Activated naive CD4-positive, alpha-beta T cell (primary cell): ENCODE measurements at regions not wholly inside any gene's neighbourhood (a gene's known extent, or its start where the extent isn't known, plus 50 kb on each side); places are given as distances from the start of the nearest gene placed in this dataset.

Source experiments
- DNase-seq, 4 experiments: peaks; one replicate each; lab custom pipeline; 2025; lab: John Stamatoyannopoulos, UW

DNA sequence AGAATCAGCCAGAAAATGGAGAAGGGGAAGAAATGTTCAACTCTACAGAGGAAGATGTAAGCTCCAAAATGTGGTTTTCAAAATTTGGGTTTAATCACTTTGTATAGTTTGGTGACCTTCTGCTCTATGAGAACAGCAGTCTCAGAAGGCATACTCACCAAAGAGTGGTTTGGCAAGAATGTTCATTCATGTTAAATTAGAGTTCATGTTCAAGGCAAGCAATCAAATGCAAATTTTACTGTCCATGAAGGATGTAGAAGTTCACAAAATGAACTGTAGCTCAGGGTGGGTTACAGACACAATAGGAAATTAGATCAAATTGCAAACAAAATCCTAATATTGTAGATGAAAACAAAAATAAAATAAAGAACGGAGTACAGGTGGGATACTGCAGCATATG, 606.7 kb upstream of the PCDH20 start:
- DNase-seq = no peak

GRCh38 chr13:62019858-62020257, 604.2 kb upstream of the PCDH20 start:
- no peak for DNase-seq

GRCh38 chr13:62014299-62014698, 598.6 kb upstream of the PCDH20 start:
- DNase-seq = no peak

DNA sequence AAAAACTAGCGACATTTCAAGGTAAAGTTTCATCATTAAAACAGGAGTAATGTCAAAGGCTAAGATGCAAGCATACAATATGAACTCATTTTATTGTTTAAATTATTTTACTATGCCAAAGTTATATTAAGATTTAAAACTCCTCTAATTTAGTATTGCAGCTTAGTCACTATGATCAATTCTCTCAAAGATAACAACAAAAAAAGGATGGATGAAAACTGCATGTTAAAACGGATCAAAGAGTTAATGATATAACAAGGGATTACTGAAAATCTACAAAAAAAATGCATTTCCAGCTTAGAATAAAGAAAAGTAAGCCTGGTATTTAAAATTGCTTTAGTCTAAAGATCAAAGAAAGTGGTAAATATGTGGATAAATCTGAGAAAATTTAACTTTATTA, 587.8 kb upstream of the PCDH20 start:
- no peak for DNase-seq

- no peak for DNase-seq
Measured at GRCh38 chr13:61994174-61994573, 578.5 kb upstream of the PCDH20 start.

GRCh38 chr13:61989978-61990377, 574.3 kb upstream of the PCDH20 start:
- no peak for DNase-seq

- DNase-seq = no peak
Measured at GRCh38 chr13:61988810-61989209, 573.2 kb upstream of the PCDH20 start.

GRCh38 chr13:61975001-61975400, 559.4 kb upstream of the PCDH20 start:
- no peak for DNase-seq

- no peak for DNase-seq
Measured at GRCh38 chr13:61965756-61966155, 550.1 kb upstream of the PCDH20 start.

GRCh38 chr13:61960981-61961380, 545.3 kb upstream of the PCDH20 start:
- no peak for DNase-seq

- no peak for DNase-seq
Measured at GRCh38 chr13:61954092-61954491, 538.4 kb upstream of the PCDH20 start.

DNA sequence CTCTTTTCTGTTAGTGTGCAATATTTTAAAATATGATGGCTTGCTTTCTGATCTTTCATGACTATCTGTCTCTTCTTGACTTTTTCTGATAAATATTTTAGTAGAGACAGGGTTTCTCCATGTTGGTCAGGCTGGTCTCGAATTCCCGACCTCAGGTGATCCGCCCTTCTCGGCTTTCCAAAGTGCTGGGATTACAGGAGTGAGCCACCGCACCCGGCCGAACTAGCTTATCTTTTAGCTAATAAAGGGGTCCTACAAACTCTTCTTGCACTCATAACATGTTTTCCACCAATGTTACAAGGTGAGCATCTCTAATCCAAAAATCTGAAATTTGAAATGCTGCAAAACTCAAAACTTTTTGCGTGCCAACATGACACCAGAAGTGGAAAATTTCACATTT, 535.2 kb upstream of the PCDH20 start:
- DNase-seq = no peak

- DNase-seq = no peak
Measured at GRCh38 chr13:61944329-61944929, 528.8 kb upstream of the PCDH20 start.

- no peak for DNase-seq
Measured at GRCh38 chr13:61935710-61936109, 520.1 kb upstream of the PCDH20 start.

GRCh38 chr13:61927648-61928047, 512.0 kb upstream of the PCDH20 start:
- no peak for DNase-seq

DNA sequence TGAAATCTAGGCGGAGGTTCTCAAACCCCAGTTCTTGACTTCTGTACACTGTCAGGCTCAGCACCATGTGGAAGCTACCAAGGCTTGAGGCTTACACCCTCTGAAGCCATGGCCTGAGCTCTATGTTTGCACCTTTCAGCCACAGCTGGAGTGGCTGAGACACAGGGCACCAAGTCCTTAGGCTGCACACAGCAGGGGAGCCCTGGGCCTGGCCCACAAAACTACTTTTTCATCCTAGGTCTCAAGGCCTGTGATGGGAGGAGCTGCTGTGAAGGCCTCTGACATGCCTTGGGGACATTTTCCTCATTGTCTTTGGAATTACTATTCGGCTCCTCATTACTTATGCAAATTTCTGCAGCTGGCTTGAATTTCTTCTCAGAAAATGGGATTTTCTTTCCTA, 503.2 kb upstream of the PCDH20 start:
- no peak for DNase-seq

DNA sequence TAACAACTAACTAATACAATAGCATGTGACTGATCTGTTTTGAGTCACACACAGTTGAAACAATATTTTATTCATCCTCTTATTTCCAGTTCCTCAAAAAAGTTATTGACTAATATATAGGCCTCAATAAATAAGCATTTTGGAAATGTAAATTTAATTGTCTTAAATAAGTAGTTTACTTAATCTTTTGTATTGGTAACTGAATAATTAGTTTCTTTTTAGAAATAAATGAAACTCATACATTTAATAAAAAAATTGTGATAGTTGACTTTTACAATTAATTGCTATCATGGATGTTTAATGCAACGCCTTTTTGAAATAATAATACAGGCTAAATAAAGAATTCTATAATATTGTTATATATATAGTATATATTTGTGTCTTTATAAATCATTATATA, 500.8 kb upstream of the PCDH20 start:
- DNase-seq = no peak

DNA sequence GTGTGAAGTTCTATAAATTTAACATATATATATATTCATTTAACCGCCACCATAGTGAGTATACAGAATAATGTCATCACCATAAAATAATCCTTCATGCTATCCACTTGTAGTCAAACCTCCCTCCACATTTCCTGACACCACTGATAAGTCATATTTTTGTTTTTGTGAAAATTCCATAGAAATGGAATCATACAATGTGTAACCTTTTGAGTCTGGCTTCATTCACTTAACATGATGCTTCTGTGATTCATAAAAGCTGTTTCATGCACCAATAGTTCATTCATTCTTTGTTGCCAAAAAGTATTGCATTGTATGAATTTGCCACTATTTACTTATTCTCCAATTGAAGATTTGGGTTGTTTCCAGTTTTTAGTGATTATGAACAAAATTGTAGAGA, 497.5 kb upstream of the PCDH20 start:
- no peak for DNase-seq

GRCh38 chr13:61908906-61909615, 493.4 kb upstream of the PCDH20 start:
- no peak for DNase-seq

GRCh38 chr13:61905054-61905453, 489.4 kb upstream of the PCDH20 start:
- DNase-seq = no peak

DNA sequence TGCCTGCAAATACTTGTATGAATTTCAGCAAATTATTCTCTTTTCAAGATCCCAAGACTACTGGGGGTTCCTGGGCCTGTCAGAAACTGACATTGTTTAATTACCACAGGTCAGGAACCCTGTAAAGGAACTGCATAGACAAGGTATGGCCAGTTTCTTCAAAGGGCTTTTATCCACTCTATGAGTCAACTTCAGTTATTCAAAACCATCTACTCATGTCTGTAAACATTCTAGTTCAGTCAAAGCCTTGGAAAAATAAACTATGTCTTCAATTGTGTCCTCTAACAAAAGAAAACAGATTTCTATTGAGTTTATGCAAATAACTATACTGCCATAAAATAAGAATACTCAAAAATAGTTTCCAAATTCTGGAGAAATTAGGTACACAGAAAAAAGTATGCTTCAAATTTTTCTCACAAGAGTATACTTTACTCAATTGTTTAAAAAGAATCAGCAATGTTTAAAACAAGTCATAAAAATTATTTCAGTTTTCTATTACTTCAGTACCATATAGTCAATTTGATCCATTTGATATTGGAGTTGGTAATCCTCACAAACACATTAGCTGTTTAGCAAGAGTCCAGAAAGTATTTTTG, 486.4 kb upstream of the PCDH20 start:
- no peak for DNase-seq

GRCh38 chr13:61900033-61900432, 484.4 kb upstream of the PCDH20 start:
- no peak for DNase-seq

DNA sequence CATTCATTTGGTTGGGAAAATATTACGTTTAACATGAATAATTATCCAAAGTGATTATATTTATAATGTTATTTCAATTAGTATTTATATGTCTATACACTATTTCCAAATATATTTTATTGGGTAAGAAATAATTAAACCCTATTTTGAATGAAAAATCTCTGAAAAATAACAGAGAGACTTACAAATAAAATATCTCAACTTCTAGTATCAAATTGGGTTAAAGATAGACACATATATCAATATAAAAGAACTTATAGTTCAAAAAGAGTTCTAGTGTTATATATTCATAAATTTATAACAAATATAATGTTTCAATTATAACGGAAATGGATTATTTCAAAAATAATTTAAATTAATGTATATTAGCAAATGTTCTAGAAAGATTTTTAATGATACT, 482.6 kb upstream of the PCDH20 start:
- no peak for DNase-seq

DNA sequence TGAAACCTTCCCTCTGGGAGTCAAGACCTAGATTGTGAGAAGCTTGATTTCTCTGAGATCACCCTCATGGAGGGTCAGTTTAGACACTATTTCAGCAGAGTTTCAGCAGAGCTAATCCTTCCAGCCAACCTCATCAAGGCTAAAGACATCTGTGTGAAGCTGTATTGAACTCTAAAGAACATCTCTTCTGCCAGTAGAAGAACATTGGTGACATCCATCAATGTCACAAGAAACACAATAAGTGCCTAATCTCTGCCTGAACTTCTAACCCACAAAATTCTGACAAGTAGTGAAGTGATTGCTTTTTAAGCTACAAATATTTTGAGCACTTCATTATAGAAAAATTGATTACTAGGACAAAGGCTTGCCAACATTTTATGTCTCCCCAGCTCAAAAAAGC, 475.8 kb upstream of the PCDH20 start:
- no peak for DNase-seq
